Transverse colon (tissue), 4 donors: ENCODE measurements at regions not wholly inside any gene's neighbourhood (a gene's known extent, or its start where the extent isn't known, plus 50 kb on each side); places are given as distances from the start of the nearest gene placed in this dataset.

Experiments
- DNase-seq: peaks from one replicate; pipeline ENCODE4 v3.0.0-alpha.2; 2019
- H3K27ac ChIP-seq, 4 donors: fragments of 200-600 bp; sonication (generic); 2 replicates each; pipeline ENCODE4 v1.5.1; 2016 to 2018; ENCODE audit warnings: inconsistent platforms in 4 of 4
- H3K27me3 ChIP-seq: fragments of 200-600 bp; sonication (generic); 2 replicates; pipeline ENCODE4 v1.5.1; 2017; ENCODE audit warnings: inconsistent platforms
- H3K36me3 ChIP-seq, 4 donors: fragments of 200-600 bp; sonication (generic); 2 replicates each; pipeline ENCODE4 v1.5.1; 2017 to 2019; ENCODE audit warnings: inconsistent platforms in 4 of 4
- H3K4me1 ChIP-seq, 4 donors: fragments of 200-600 bp; sonication (generic); 2 replicates each; pipeline ENCODE4 v1.5.1; 2017 to 2020; ENCODE audit warnings: inconsistent platforms in 4 of 4
- H3K4me3 ChIP-seq, 4 donors: fragments of 200-600 bp; sonication (generic); 1 replicate in 1 of 4; 2 replicates in 3 of 4; pipeline versions ENCODE4 v1.5.1 to v1.6.1; 2017 to 2019; ENCODE audit warnings: inconsistent platforms in 4 of 4
- H3K9me3 ChIP-seq, 2 donors: fragments of 200-600 bp; sonication (generic); 2 replicates each; pipeline ENCODE4 v1.5.1; 2017 to 2019; ENCODE audit warnings: inconsistent platforms in 2 of 2
- CTCF ChIP-seq, 5 experiments: fragments of 200-600 bp in 3 of 5; fragments of 450-650 bp in 2 of 5; sonication (generic) in 3 of 5; IDR thresholded peaks; 1 replicate in 2 of 5; 2 replicates in 3 of 5; pipeline ENCODE4 v1.5.1; 2016 to 2017; ENCODE audit warnings: antibody characterized with exemption in 5 of 5, inconsistent platforms in 3 of 5, mild to moderate bottlenecking in 2 of 5, moderate library complexity in 1 of 5
- EP300 ChIP-seq: sonication (generic); formaldehyde crosslinking; IDR thresholded peaks from one replicate; pipeline ENCODE4 v1.6.1; 2017; ENCODE audit warnings: antibody characterized with exemption, low read depth
- POLR2A ChIP-seq: fragments of 450-650 bp; IDR thresholded peaks from one replicate; pipeline ENCODE4 v1.6.1; 2016; ENCODE audit warnings: antibody characterized with exemption, mild to moderate bottlenecking, moderate library complexity
- POLR2AphosphoS5 ChIP-seq, 3 donors: sonication (generic); formaldehyde crosslinking; IDR thresholded peaks; one replicate each; pipeline ENCODE4 v1.6.1; 2016; ENCODE audit warnings: antibody characterized with exemption in 3 of 3
- WGBS, 2 donors: methylation state at CpG; one replicate each; pipeline ENCODE4 v1.1.5; 2018; ENCODE audit warnings: low coverage in 1 of 2; 5-methylcytosine and 5-hydroxymethylcytosine counted together
- in situ Hi-C, 4 donors: fragments of 200-750 bp; cut with MboI; loops; one replicate each; pipeline versions ENCODE4 v1.15.0 to v1.15.1; 2017; ENCODE audit warnings: low sequenced_read_pairs in 3 of 4, low pct_ligation_motif_present in 1 of 4, low pct_unique_long_range_greater_than_20kb in 1 of 4
- intact Hi-C: fragments of 100-400 bp; cut with DNase I; formaldehyde crosslinking; loops from one replicate; pipeline ENCODE4 v1.15.1; 2023; ENCODE audit warnings: low total_unique reads

GRCh38 chr5:176169393-176170063, 68.7 kb upstream of the SIMC1 start:
- peaks cover 8% of the 10 kb centered on the region for H3K27me3 ChIP-seq
- H3K9me3 ChIP-seq = no peaks in the 10 kb centered on the region
- no peaks in the 10 kb centered on the region for H3K4me1 ChIP-seq
- DNase-seq = no peak
- no peak for TF ChIP-seq EP300
- no peak for TF ChIP-seq POLR2A
- no peak for TF ChIP-seq POLR2AphosphoS5 (IDR thresholded peaks at IDR 0.05)
- TF ChIP-seq CTCF (IDR thresholded peaks at IDR 0.05) = no peak
- in situ Hi-C loops = no loop called here
- intact Hi-C loops = no loop called here
- 31 to 62% methylated on average over 2 to 3 of the region's 3 CpGs for WGBS, 2 donors
- H3K36me3 ChIP-seq = no peaks in the 10 kb centered on the region
- no peak overlapping the region for H3K27ac ChIP-seq
- no peak overlapping the region for H3K4me3 ChIP-seq

GRCh38 chr5:176170084-176170483, 68.1 kb upstream of the SIMC1 start:
- intact Hi-C loops = no loop called here
- no peak overlapping the region for H3K27ac ChIP-seq
- no peaks in the 10 kb centered on the region for H3K4me1 ChIP-seq
- in situ Hi-C loops = no loop called here
- H3K27me3 ChIP-seq = peaks cover 12% of the 10 kb centered on the region
- no peaks in the 10 kb centered on the region for H3K36me3 ChIP-seq
- H3K4me3 ChIP-seq = no peak overlapping the region
- no peak for DNase-seq
- 40% methylated on average over 2 of the region's 2 CpGs for WGBS, 2 donors
- H3K9me3 ChIP-seq = no peaks in the 10 kb centered on the region
- TF ChIP-seq POLR2AphosphoS5 (IDR thresholded peaks at IDR 0.05) = no peak

GRCh38 chr5:176171171-176171760, 67.0 kb upstream of the SIMC1 start:
- 73 to 77% methylated on average over 3 to 11 of the region's 11 CpGs for WGBS, 2 donors

GRCh38 chr5:176172246-176172645, 66.0 kb upstream of the SIMC1 start:
- Histone ChIP-seq H3K27me3 (peaks cover 26% of the 10 kb centered on the region), H3K4me1 (no peaks in the 10 kb centered on the region), H3K9me3 (no peaks in the 10 kb centered on the region), H3K27ac (no peak overlapping the region), H3K4me3 (no peak overlapping the region), H3K36me3 (no peaks in the 10 kb centered on the region)
- intact Hi-C loops = no loop called here
- in situ Hi-C loops = no loop called here
- 58 to 61% methylated on average over 4 to 7 of the region's 7 CpGs for WGBS, 2 donors
- TF ChIP-seq CTCF (IDR thresholded peaks at IDR 0.05) (no peak), POLR2AphosphoS5 (IDR thresholded peaks at IDR 0.05) (no peak), EP300 (no peak), POLR2A (no peak)
- no peak for DNase-seq

More at GRCh38 chr5:176171171-176171760, 67.0 kb upstream of the SIMC1 start:
- H3K27ac ChIP-seq = no peak overlapping the region
- no peaks in the 10 kb centered on the region for H3K36me3 ChIP-seq
- H3K27me3 ChIP-seq = peaks cover 19% of the 10 kb centered on the region
- intact Hi-C loops (no loop called here), in situ Hi-C loops (no loop called here)
- no peak for TF ChIP-seq EP300
- TF ChIP-seq CTCF (IDR thresholded peaks at IDR 0.05) = no peak
- no peak for TF ChIP-seq POLR2A
- TF ChIP-seq POLR2AphosphoS5 (IDR thresholded peaks at IDR 0.05) = no peak
- H3K4me1 ChIP-seq = no peaks in the 10 kb centered on the region
- no peak overlapping the region for H3K4me3 ChIP-seq
- no peaks in the 10 kb centered on the region for H3K9me3 ChIP-seq
- DNase-seq = no peak

- no peak overlapping the region for H3K27ac ChIP-seq
- TF ChIP-seq POLR2A = no peak
- no peak for TF ChIP-seq POLR2AphosphoS5 (IDR thresholded peaks at IDR 0.05)
- TF ChIP-seq CTCF (IDR thresholded peaks at IDR 0.05) = no peak
- TF ChIP-seq EP300 = no peak
- H3K9me3 ChIP-seq = no peaks in the 10 kb centered on the region
- H3K27me3 ChIP-seq = peaks cover 25% of the 10 kb centered on the region
- H3K4me3 ChIP-seq = no peak overlapping the region
- 68% methylated on average over 7 of the region's 7 CpGs; no CpG with 5 or more reads in 1 of the 2 donors for WGBS, 2 donors
- no peak for DNase-seq
- in situ Hi-C loops (no loop called here), intact Hi-C loops (no loop called here)
- no peaks in the 10 kb centered on the region for H3K36me3 ChIP-seq
- H3K4me1 ChIP-seq = no peaks in the 10 kb centered on the region
These were observed 64.6 kb upstream of the SIMC1 start for GRCh38 chr5:176173647-176174046.
